OCI-LY1 (cell line): ENCODE measurements at regions not wholly inside any gene's neighbourhood (a gene's known extent, or its start where the extent isn't known, plus 50 kb on each side); places are given as distances from the start of the nearest gene placed in this dataset.

ENCODE experiments used
- H2AFZ ChIP-seq: fragments of 200-600 bp; sonication (generic), shearing (Covaris generic); 2 replicates; pipeline ENCODE4 v1.6.0; 2014; ENCODE audit warnings: antibody characterized with exemption, mild to moderate bottlenecking, low read length
- H3F3A ChIP-seq: fragments of 200-600 bp; sonication (generic), shearing (Covaris generic); 2 replicates; pipeline ENCODE4 v1.6.0; 2014; ENCODE audit warnings: mild to moderate bottlenecking, antibody characterized with exemption, low read length, moderate library complexity; ENCODE audit not compliant: insufficient read depth
- H3K27ac ChIP-seq: fragments of 200-600 bp; sonication (generic); 2 replicates; pipeline ENCODE4 v1.5.1; 2014; ENCODE audit warnings: low read length, mixed run types, mild to moderate bottlenecking, low read depth; ENCODE audit not compliant: poor library complexity, severe bottlenecking
- H3K27me3 ChIP-seq: fragments of 200-600 bp; sonication (generic); 2 replicates; pipeline ENCODE4 v1.6.0; 2014; ENCODE audit warnings: antibody characterized with exemption, mild to moderate bottlenecking, low read length, moderate library complexity; ENCODE audit not compliant: insufficient read depth
- H3K36me3 ChIP-seq: fragments of 200-600 bp; sonication (generic); 2 replicates; pipeline ENCODE4 v1.6.1; 2014; ENCODE audit warnings: mild to moderate bottlenecking, antibody characterized with exemption, low read length, moderate library complexity, mixed read lengths; ENCODE audit not compliant: insufficient read depth
- H3K4me1 ChIP-seq: fragments of 200-600 bp; sonication (generic); 2 replicates; pipeline ENCODE4 v1.5.1; 2014; ENCODE audit warnings: mild to moderate bottlenecking, low read length, moderate library complexity; ENCODE audit not compliant: insufficient read depth, severe bottlenecking
- H3K4me2 ChIP-seq: fragments of 200-600 bp; sonication (generic), shearing (Covaris generic); 2 replicates; pipeline ENCODE4 v1.6.1; 2014; ENCODE audit warnings: low read length
- H3K4me3 ChIP-seq: fragments of 200-600 bp; sonication (generic); 2 replicates; pipeline ENCODE4 v1.5.1; 2014; ENCODE audit warnings: low read length, low read depth, mild to moderate bottlenecking, mixed read lengths; ENCODE audit not compliant: poor library complexity, severe bottlenecking
- H3K79me2 ChIP-seq: fragments of 200-600 bp; shearing (Covaris generic); 2 replicates; pipeline ENCODE4 v1.6.1; 2016; ENCODE audit warnings: mixed run types, low read length, mixed read lengths; ENCODE audit not compliant: insufficient read depth
- H3K9ac ChIP-seq: fragments of 200-600 bp; sonication (generic), shearing (Covaris generic); 2 replicates; pipeline ENCODE4 v1.6.1; 2014; ENCODE audit warnings: mild to moderate bottlenecking, low read length, mixed read lengths
- H3K9me2 ChIP-seq: fragments of 200-600 bp; sonication (generic), shearing (Covaris generic); 2 replicates; pipeline ENCODE4 v1.6.1; 2014; ENCODE audit warnings: low read depth, mild to moderate bottlenecking, low read length, mixed read lengths
- H3K9me3 ChIP-seq: fragments of 200-600 bp; shearing (Covaris generic); 2 replicates; pipeline ENCODE4 v1.6.1; 2014; ENCODE audit warnings: low read length, mixed read lengths
- H4K20me1 ChIP-seq: fragments of 200-600 bp; sonication (generic), shearing (Covaris generic); 2 replicates; pipeline ENCODE4 v1.6.0; 2016; ENCODE audit warnings: mild to moderate bottlenecking, low read length; ENCODE audit not compliant: insufficient read depth
- EZH2 ChIP-seq: fragments of 200-600 bp; sonication (generic), shearing (Covaris generic); IDR thresholded peaks from 2 replicates; pipeline ENCODE4 v1.8.0; 2017; ENCODE audit warnings: borderline replicate concordance, mixed run types, mild to moderate bottlenecking, antibody characterized with exemption, low read length, moderate library complexity, mixed read lengths
- TF ChIP-seq, protein P1 (sequence below): fragments of 200-600 bp; sonication (generic), shearing (Covaris generic); IDR thresholded peaks from 2 replicates; pipeline ENCODE4 v1.5.1; 2017; ENCODE audit warnings: mild to moderate bottlenecking, antibody characterized with exemption, low read length, moderate library complexity, mixed read lengths

DNA sequence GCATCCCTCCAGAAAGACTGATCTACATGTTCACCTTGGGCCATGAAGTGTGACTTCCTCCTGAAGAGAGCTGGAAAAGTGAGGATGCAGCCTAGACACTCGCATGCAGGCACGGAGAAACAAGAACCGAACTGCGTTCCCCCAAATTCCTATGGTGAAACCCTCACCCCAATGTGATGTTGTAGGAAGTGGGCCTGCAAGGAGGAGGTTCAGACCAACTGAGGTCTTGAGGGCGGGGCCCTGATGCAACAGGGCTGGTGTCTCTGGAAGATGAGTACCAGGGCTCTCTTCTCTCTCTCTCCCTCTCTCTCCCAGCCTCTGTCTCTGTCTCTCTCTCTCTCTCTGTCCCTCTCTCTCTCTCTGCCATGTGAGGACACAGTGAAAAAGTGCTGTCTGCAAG, 501.1 kb downstream of the BRD1 start:
- no peaks in the 10 kb centered on the region for H3K79me2 ChIP-seq
- no peaks in the 10 kb centered on the region for H3K4me1 ChIP-seq
- no peak overlapping the region for H2AFZ ChIP-seq
- H3K9me2 ChIP-seq, result no peaks in the 10 kb centered on the region
- peaks cover 13% of the 10 kb centered on the region; the same call in 1 of the 2 replicates for H3K27me3 ChIP-seq
- H3F3A ChIP-seq, result no peaks in the 10 kb centered on the region
- H3K9me3 ChIP-seq, result no peaks in the 10 kb centered on the region
- H3K27ac ChIP-seq, result no peak overlapping the region
- H4K20me1 ChIP-seq, result no peaks in the 10 kb centered on the region
- no peak overlapping the region for H3K4me2 ChIP-seq
- no peak overlapping the region for H3K9ac ChIP-seq
- TF ChIP-seq, protein P1, sequence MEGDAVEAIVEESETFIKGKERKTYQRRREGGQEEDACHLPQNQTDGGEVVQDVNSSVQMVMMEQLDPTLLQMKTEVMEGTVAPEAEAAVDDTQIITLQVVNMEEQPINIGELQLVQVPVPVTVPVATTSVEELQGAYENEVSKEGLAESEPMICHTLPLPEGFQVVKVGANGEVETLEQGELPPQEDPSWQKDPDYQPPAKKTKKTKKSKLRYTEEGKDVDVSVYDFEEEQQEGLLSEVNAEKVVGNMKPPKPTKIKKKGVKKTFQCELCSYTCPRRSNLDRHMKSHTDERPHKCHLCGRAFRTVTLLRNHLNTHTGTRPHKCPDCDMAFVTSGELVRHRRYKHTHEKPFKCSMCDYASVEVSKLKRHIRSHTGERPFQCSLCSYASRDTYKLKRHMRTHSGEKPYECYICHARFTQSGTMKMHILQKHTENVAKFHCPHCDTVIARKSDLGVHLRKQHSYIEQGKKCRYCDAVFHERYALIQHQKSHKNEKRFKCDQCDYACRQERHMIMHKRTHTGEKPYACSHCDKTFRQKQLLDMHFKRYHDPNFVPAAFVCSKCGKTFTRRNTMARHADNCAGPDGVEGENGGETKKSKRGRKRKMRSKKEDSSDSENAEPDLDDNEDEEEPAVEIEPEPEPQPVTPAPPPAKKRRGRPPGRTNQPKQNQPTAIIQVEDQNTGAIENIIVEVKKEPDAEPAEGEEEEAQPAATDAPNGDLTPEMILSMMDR, result no peak
- no peak for TF ChIP-seq EZH2
- no peaks in the 10 kb centered on the region for H3K36me3 ChIP-seq
- H3K4me3 ChIP-seq, result no peak overlapping the region

DNA sequence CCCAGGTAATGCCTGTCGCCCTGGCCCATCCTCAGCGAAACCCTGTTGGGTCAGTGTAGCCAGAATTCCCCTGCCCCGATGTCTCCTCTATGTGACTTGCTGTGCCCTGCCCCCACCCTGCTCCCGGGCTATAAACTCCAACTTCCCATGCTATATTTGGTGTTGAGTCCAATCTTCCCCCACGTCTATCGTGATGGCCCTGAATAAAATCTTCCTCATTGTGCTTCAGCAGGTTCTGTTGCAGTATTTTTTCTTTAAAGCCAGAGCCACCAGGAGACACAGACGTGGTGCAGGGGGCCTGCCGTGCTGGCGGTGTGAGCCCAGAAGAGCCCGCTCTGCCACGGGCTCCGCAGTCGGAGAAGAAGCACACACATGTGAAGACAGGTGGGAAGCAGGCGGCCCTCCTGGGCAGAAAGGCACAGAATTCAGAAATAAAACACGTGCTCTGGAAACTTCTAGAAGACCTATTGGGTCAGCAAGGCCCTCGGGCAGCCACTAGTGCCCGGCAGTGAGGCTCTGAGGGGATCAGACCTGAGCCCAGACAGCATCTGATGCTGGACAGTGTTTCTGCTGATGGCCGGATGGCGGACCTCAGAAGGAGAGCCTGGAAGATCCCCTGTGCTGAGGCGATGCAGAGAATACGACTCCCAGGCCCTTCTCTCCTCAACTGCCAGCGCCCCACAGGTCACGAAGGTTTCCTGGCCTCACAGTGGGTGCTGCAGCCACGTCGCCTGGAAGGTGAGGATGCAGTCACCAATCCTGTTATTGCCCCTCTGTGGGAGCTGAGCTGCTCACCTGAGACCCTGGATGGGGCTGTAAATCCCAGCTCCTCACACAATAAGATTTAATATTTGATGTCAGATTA, 501.9 kb downstream of the BRD1 start:
- Histone ChIP-seq H3F3A (no peaks in the 10 kb centered on the region), H3K9me3 (no peaks in the 10 kb centered on the region), H3K4me3 (no peak overlapping the region), H3K79me2 (no peaks in the 10 kb centered on the region), H3K27ac (no peak overlapping the region), H2AFZ (no peak overlapping the region), H3K9me2 (no peaks in the 10 kb centered on the region), H3K4me2 (no peak overlapping the region), H4K20me1 (no peaks in the 10 kb centered on the region), H3K36me3 (no peaks in the 10 kb centered on the region), H3K9ac (no peak overlapping the region), H3K4me1 (no peaks in the 10 kb centered on the region), H3K27me3 (peaks cover 13% of the 10 kb centered on the region; the same call in 1 of the 2 replicates)
- no peak for TF ChIP-seq EZH2

DNA sequence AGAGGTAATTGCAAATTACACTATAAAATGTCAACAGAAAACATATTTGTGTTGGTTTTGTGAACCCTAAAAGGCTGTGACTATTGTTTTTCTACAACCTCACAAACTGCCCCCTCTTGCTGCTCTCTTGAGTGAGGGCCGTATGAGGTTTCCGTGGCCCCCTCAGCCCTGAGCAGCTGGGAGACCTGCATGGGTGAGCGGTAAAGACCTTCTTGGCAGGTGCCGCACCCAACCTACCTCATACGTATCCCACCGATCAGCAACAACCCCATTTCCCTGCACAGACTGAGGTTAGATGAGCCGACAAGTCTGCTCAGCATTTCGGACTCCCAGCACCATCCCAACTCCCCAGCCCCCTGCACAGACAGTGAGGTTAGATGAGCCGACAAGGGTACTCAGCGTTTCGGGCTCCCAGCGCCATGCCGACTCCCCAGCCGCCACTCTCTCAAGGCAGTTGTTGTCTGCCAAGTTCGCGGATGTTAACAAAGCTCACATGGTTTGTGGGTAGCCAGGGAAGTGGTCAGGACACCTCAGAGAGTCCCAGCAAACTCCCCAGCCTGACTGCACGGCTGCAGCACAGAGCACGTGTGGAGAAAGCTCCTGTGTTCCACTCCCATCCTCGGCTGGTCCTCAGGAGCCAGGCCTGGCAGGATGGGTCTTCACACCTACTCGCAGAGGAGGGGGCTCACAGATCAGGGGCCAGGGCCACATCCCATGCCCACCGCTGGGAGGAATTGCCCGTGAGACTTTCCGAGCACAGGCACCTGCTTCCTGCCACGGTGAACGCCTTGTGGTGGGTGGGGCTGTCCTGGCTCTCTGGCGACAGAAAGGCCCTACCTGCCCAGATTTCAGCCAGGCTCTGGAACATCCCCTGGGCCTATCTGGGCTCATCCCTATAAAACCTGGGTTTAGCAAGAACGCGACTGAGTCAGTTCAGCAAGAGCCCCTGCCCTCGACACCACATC, 502.9 kb downstream of the BRD1 start:
- H3K27ac ChIP-seq, result no peak overlapping the region
- no peak overlapping the region for H3K4me3 ChIP-seq
- no peaks in the 10 kb centered on the region for H3K36me3 ChIP-seq
- H3K4me2 ChIP-seq, result no peak overlapping the region
- no peaks in the 10 kb centered on the region for H4K20me1 ChIP-seq
- no peaks in the 10 kb centered on the region for H3K9me2 ChIP-seq
- H3K79me2 ChIP-seq, result no peaks in the 10 kb centered on the region
- H3F3A ChIP-seq, result no peaks in the 10 kb centered on the region
- no peak for TF ChIP-seq EZH2
- TF ChIP-seq, protein P1, result no peak
- no peak overlapping the region for H2AFZ ChIP-seq
- H3K4me1 ChIP-seq, result no peaks in the 10 kb centered on the region
- H3K27me3 ChIP-seq, result peaks cover 13% of the 10 kb centered on the region; the same call in 1 of the 2 replicates
- no peaks in the 10 kb centered on the region for H3K9me3 ChIP-seq
- H3K9ac ChIP-seq, result no peak overlapping the region
